ENCODE measurements at regions not wholly inside any gene's neighbourhood (a gene's known extent, or its start where the extent isn't known, plus 50 kb on each side); places are given as distances from the start of the nearest gene placed in this dataset.

- peak; percentile 19 for DNase-seq
These were observed 360.5 kb upstream of the TMPO start for GRCh38 chr12:98154850-98155249.

- DNase-seq, result no peak
These were observed 358.7 kb upstream of the TMPO start for GRCh38 chr12:98156697-98157096.

- DNase-seq, result no peak
These were observed 352.3 kb upstream of the TMPO start for GRCh38 chr12:98162906-98163678.

GRCh38 chr12:98172304-98172703 is 343.1 kb upstream of the TMPO start:
- no peak for DNase-seq

GRCh38 chr12:98172801-98173200 is 342.6 kb upstream of the TMPO start:
- DNase-seq, result no peak

- no peak for DNase-seq
These were observed 341.5 kb upstream of the TMPO start for GRCh38 chr12:98173773-98174427.

- no peak for DNase-seq
These were observed 341.0 kb upstream of the TMPO start for GRCh38 chr12:98174428-98174809.

- no peak for DNase-seq
These were observed 337.3 kb upstream of the TMPO start for GRCh38 chr12:98178126-98178525.

- no peak for DNase-seq
These were observed 336.2 kb upstream of the TMPO start for GRCh38 chr12:98179151-98179550.

GRCh38 chr12:98180603-98181002 is 334.8 kb upstream of the TMPO start:
- DNase-seq, result no peak

- DNase-seq, result no peak
These were observed 332.6 kb upstream of the TMPO start for GRCh38 chr12:98182821-98183220.

- no peak for DNase-seq
These were observed 329.8 kb upstream of the TMPO start for GRCh38 chr12:98185606-98186005.

- no peak for DNase-seq
These were observed 326.7 kb upstream of the TMPO start for GRCh38 chr12:98188650-98189077.

GRCh38 chr12:98194591-98194990 is 320.8 kb upstream of the TMPO start:
- DNase-seq, result no peak

GRCh38 chr12:98198261-98198982 is 317.0 kb upstream of the TMPO start:
- no peak for DNase-seq

GRCh38 chr12:98208816-98209215 is 306.6 kb upstream of the TMPO start:
- no peak for DNase-seq

- no peak for DNase-seq
These were observed 303.3 kb upstream of the TMPO start for GRCh38 chr12:98211909-98212695.

- DNase-seq, result no peak
These were observed 301.8 kb upstream of the TMPO start for GRCh38 chr12:98213556-98213955.

GRCh38 chr12:98217257-98217656 is 298.1 kb upstream of the TMPO start:
- no peak for DNase-seq

GRCh38 chr12:98220636-98221035 is 294.8 kb upstream of the TMPO start:
- DNase-seq, result no peak

GRCh38 chr12:98221243-98221808 is 294.1 kb upstream of the TMPO start:
- DNase-seq, result no peak

- no peak for DNase-seq
These were observed 293.3 kb upstream of the TMPO start for GRCh38 chr12:98222135-98222534.

Measured in NCI-H1694 (cell line).